ENCODE measurements at regions not wholly inside any gene's neighbourhood (a gene's known extent, or its start where the extent isn't known, plus 50 kb on each side); places are given as distances from the start of the nearest gene placed in this dataset.

- BruUV-seq (replicated peaks), result no TSS peak
- intact Hi-C loops (cut with micrococcal nuclease), result no loop called here
- TF ChIP-seq EZH2 (IDR thresholded peaks at IDR 0.05; ENCODE audit: borderline replicate concordance, low read depth, low read length, severe bottlenecking) (no peak), JUN (IDR thresholded peaks at IDR 0.05; ENCODE audit: borderline replicate concordance, insufficient read depth, insufficient read length, low read depth) (no peak), CTCF (IDR thresholded peaks at IDR 0.05; ENCODE audit: extremely low read depth in 1 of 2, insufficient read depth in 1 of 2, low read depth in 1 of 2, low read length in 2 of 2) (no peak), POLR2AphosphoS5 (IDR thresholded peaks at IDR 0.05; ENCODE audit: insufficient read depth, low read depth, low read length) (no peak), POLR2A (IDR thresholded peaks at IDR 0.05; ENCODE audit: low read depth, low read length) (no peak), MAX (IDR thresholded peaks at IDR 0.05; ENCODE audit: insufficient read depth, insufficient read length) (no peak)
- Histone ChIP-seq H2AFZ (ENCODE audit: low read depth, low read length) (no peak overlapping the region), H3K9me1 (replicated peaks; ENCODE audit: control insufficient read depth, extremely low read depth, insufficient read depth, low read length) (no peaks in the 10 kb centered on the region), H3K9ac (replicated peaks; ENCODE audit: extremely low read depth, insufficient read depth, low read length) (no peak overlapping the region), H4K20me1 (replicated peaks; ENCODE audit: control insufficient read depth, extremely low read depth, insufficient read depth, low read length) (no peaks in the 10 kb centered on the region), H3K9me3 (replicated peaks; ENCODE audit: control insufficient read depth, insufficient read depth, low read length) (no peaks in the 10 kb centered on the region), H3K4me3 (replicated peaks in 1 of 3; ENCODE audit: insufficient read depth in 1 of 3, low read depth in 1 of 3, low read length in 3 of 3) (no peak overlapping the region), H3K4me2 (ENCODE audit: insufficient read depth, low read length) (no peak overlapping the region), H3K27me3 (ENCODE audit: control insufficient read depth in 2 of 2, insufficient read depth in 2 of 2, low read length in 2 of 2) (no peaks in the 10 kb centered on the region), H3K79me2 (ENCODE audit: control insufficient read depth, insufficient read depth, low read length) (no peaks in the 10 kb centered on the region), H3K4me1 (ENCODE audit: control insufficient read depth, extremely low read depth, insufficient read depth, low read length) (no peaks in the 10 kb centered on the region), H3K36me3 (ENCODE audit: control insufficient read depth in 2 of 2, extremely low read depth in 1 of 2, insufficient read depth in 2 of 2, low read length in 2 of 2) (no peaks in the 10 kb centered on the region), H3K27ac (ENCODE audit: insufficient read depth, low read depth, low read length) (no peak overlapping the region)
- CTCF ChIA-PET, result no interaction called here
- no peak for DNase-seq (ENCODE audit: low read depth, low spot score)
- POLR2A ChIA-PET, result no interaction called here
- dilution Hi-C loops (cut with MboI; ENCODE audit: extremely low pct_ligation_motif_present, low sequenced_read_pairs), result no loop called here
- no peak for FAIRE-seq
Measured at GRCh38 chr11:97955595-97955994, 1065.2 kb upstream of the CNTN5 start.

DNA sequence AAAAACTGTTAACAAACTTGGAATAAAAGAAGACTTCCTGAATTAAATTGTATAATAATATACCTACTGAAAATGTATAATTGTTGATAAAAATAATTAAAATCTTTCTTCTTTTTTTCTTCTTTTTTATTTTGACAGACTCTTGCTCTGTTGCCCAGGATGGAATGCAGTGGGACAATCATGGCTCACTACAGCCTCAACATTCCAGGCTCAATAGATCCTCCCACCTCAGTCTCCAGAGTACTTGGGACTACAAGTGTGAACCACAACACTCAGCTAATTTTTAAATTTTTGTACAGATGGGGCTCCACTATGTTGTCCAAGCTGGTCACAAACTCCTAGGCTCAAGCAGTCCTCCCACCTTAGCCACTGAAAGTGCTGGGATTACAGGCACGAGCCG, 1063.8 kb upstream of the CNTN5 start:
- Histone ChIP-seq H3K4me1 (ENCODE audit: control insufficient read depth, extremely low read depth, insufficient read depth, low read length) (no peaks in the 10 kb centered on the region), H3K36me3 (ENCODE audit: control insufficient read depth in 2 of 2, extremely low read depth in 1 of 2, insufficient read depth in 2 of 2, low read length in 2 of 2) (no peaks in the 10 kb centered on the region), H3K9ac (replicated peaks; ENCODE audit: extremely low read depth, insufficient read depth, low read length) (no peak overlapping the region), H2AFZ (ENCODE audit: low read depth, low read length) (no peak overlapping the region), H3K9me3 (replicated peaks; ENCODE audit: control insufficient read depth, insufficient read depth, low read length) (no peaks in the 10 kb centered on the region), H3K4me3 (replicated peaks in 1 of 3; ENCODE audit: insufficient read depth in 1 of 3, low read depth in 1 of 3, low read length in 3 of 3) (no peak overlapping the region), H3K79me2 (ENCODE audit: control insufficient read depth, insufficient read depth, low read length) (no peaks in the 10 kb centered on the region), H3K9me1 (replicated peaks; ENCODE audit: control insufficient read depth, extremely low read depth, insufficient read depth, low read length) (no peaks in the 10 kb centered on the region), H3K4me2 (ENCODE audit: insufficient read depth, low read length) (no peak overlapping the region), H3K27me3 (ENCODE audit: control insufficient read depth in 2 of 2, insufficient read depth in 2 of 2, low read length in 2 of 2) (no peaks in the 10 kb centered on the region), H4K20me1 (replicated peaks; ENCODE audit: control insufficient read depth, extremely low read depth, insufficient read depth, low read length) (no peaks in the 10 kb centered on the region), H3K27ac (ENCODE audit: insufficient read depth, low read depth, low read length) (no peak overlapping the region)
- TF ChIP-seq EZH2 (IDR thresholded peaks at IDR 0.05; ENCODE audit: borderline replicate concordance, low read depth, low read length, severe bottlenecking) (no peak), JUN (IDR thresholded peaks at IDR 0.05; ENCODE audit: borderline replicate concordance, insufficient read depth, insufficient read length, low read depth) (no peak), CTCF (IDR thresholded peaks at IDR 0.05; ENCODE audit: extremely low read depth in 1 of 2, insufficient read depth in 1 of 2, low read depth in 1 of 2, low read length in 2 of 2) (no peak)
- no TSS peak for BruUV-seq (replicated peaks)
- CTCF ChIA-PET, result interaction anchor here (1.6 kb wide), 1 partner anchor 19 kb away, joined by 4 read pairs; no protein-coding TSS in a partner anchor
- POLR2A ChIA-PET, result no interaction called here
- dilution Hi-C loops (cut with MboI; ENCODE audit: extremely low pct_ligation_motif_present, low sequenced_read_pairs), result no loop called here
- DNase-seq (ENCODE audit: low read depth, low spot score) (no peak), FAIRE-seq (peak; percentile 54)
- intact Hi-C loops (cut with micrococcal nuclease), result no loop called here

All from endothelial cell of umbilical vein (primary cell).